IPS-18c (cell line): ENCODE measurements at regions not wholly inside any gene's neighbourhood (a gene's known extent, or its start where the extent isn't known, plus 50 kb on each side); places are given as distances from the start of the nearest gene placed in this dataset.
"Not testable (repeated sequence)": the region's sequence is repeated elsewhere in the genome, so short reads cannot be mapped to it uniquely, and the experiment has no call there.

Experiments
- H3K4me3 ChIP-seq: 2 replicates; pipeline ENCODE4 v1.7.0; 2013; ENCODE audit warnings: low read depth, mild to moderate bottlenecking, low read length, moderate library complexity; ENCODE audit not compliant: insufficient read depth
- H3K9me3 ChIP-seq: one replicate; pipeline ENCODE4 v1.6.1; 2013; ENCODE audit warnings: mild to moderate bottlenecking, low read length, moderate library complexity; ENCODE audit not compliant: control insufficient read depth, insufficient read depth

- Histone ChIP-seq H3K9me3 (peaks cover 2% of the 10 kb centered on the region), H3K4me3 (no peak overlapping the region)
Measured at GRCh38 chr5:4011943-4012342, 416.3 kb downstream of the IRX1 start.

- Histone ChIP-seq H3K9me3 (peaks cover 4% of the 10 kb centered on the region), H3K4me3 (no peak overlapping the region)
Measured at GRCh38 chr5:4013106-4013898, 417.7 kb downstream of the IRX1 start.

GRCh38 chr5:4015709-4016108 lies 420.1 kb downstream of the IRX1 start:
- Histone ChIP-seq H3K9me3 (peaks cover 2% of the 10 kb centered on the region), H3K4me3 (no peak overlapping the region)

GRCh38 chr5:4017076-4017803 lies 421.6 kb downstream of the IRX1 start:
- Histone ChIP-seq H3K4me3 (no peak overlapping the region), H3K9me3 (peaks cover 2% of the 10 kb centered on the region)

GRCh38 chr5:4018007-4018406 lies 422.4 kb downstream of the IRX1 start:
- H3K9me3 ChIP-seq, result peaks cover 2% of the 10 kb centered on the region
- no peak overlapping the region for H3K4me3 ChIP-seq

GRCh38 chr5:4019009-4019769 lies 423.6 kb downstream of the IRX1 start:
- H3K4me3 ChIP-seq, result no peak overlapping the region
- H3K9me3 ChIP-seq, result peaks cover 2% of the 10 kb centered on the region

GRCh38 chr5:4019841-4020240 lies 424.2 kb downstream of the IRX1 start:
- Histone ChIP-seq H3K4me3 (no peak overlapping the region), H3K9me3 (peaks cover 2% of the 10 kb centered on the region)

- Histone ChIP-seq H3K4me3 (no peak overlapping the region), H3K9me3 (peaks cover 2% of the 10 kb centered on the region)
Measured at GRCh38 chr5:4020400-4020799, 424.8 kb downstream of the IRX1 start.

- Histone ChIP-seq H3K9me3 (peaks cover 2% of the 10 kb centered on the region), H3K4me3 (no peak overlapping the region)
Measured at GRCh38 chr5:4022056-4022670, 426.5 kb downstream of the IRX1 start.

GRCh38 chr5:4023091-4023752 lies 427.6 kb downstream of the IRX1 start:
- H3K9me3 ChIP-seq, result no peaks in the 10 kb centered on the region

GRCh38 chr5:4023753-4024335 lies 428.2 kb downstream of the IRX1 start:
- H3K9me3 ChIP-seq, result no peaks in the 10 kb centered on the region

More at GRCh38 chr5:4023091-4023752, 427.6 kb downstream of the IRX1 start:
- H3K4me3 ChIP-seq, result no peak overlapping the region

GRCh38 chr5:4027088-4027734 lies 431.6 kb downstream of the IRX1 start:
- Histone ChIP-seq H3K4me3 (no peak overlapping the region), H3K9me3 (peaks cover 2% of the 10 kb centered on the region)

More at GRCh38 chr5:4023753-4024335, 428.2 kb downstream of the IRX1 start:
- H3K4me3 ChIP-seq, result no peak overlapping the region

- H3K9me3 ChIP-seq, result peaks cover 2% of the 10 kb centered on the region
- no peak overlapping the region for H3K4me3 ChIP-seq
Measured at GRCh38 chr5:4028384-4028783, 432.8 kb downstream of the IRX1 start.

GRCh38 chr5:4033546-4033945 lies 437.9 kb downstream of the IRX1 start:
- H3K9me3 ChIP-seq, result not testable (repeated sequence)

GRCh38 chr5:4036861-4037260 lies 441.2 kb downstream of the IRX1 start:
- Histone ChIP-seq H3K9me3 (peaks cover 2% of the 10 kb centered on the region), H3K4me3 (no peak overlapping the region)

More at GRCh38 chr5:4033546-4033945, 437.9 kb downstream of the IRX1 start:
- not testable (repeated sequence) for H3K4me3 ChIP-seq

- Histone ChIP-seq H3K4me3 (no peak overlapping the region), H3K9me3 (peaks cover 2% of the 10 kb centered on the region)
Measured at GRCh38 chr5:4038994-4039393, 443.4 kb downstream of the IRX1 start.
